ENCODE measurements at regions not wholly inside any gene's neighbourhood (a gene's known extent, or its start where the extent isn't known, plus 50 kb on each side); places are given as distances from the start of the nearest gene placed in this dataset.

GRCh38 chr17:71396711-71397110, 724.1 kb upstream of the SOX9 start:
- no peak for DNase-seq (ENCODE audit: low read depth)

- DNase-seq (ENCODE audit: low read depth), result no peak
These were observed 722.8 kb upstream of the SOX9 start for GRCh38 chr17:71398025-71398424.

DNA sequence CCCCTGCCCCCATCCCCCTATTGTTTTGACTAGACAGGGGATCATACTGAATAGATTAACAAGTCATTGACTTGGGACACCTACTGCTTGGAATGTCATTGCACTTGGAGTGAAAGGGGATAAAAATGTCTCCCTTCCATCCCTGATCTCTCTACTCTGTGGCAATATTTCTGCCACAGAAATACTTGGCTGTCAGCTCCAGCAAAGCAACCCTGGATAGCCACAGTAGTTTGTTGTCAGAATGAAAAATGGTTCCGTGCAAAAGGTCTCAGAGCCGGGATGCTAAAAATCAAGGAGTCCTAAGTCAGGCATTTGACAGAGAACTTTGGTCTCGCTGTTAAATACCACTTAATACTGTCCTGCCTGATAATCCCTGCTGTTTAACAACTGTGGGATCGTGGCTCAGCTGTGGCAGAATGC, 722.0 kb upstream of the SOX9 start:
- no peak for DNase-seq (ENCODE audit: low read depth)

DNA sequence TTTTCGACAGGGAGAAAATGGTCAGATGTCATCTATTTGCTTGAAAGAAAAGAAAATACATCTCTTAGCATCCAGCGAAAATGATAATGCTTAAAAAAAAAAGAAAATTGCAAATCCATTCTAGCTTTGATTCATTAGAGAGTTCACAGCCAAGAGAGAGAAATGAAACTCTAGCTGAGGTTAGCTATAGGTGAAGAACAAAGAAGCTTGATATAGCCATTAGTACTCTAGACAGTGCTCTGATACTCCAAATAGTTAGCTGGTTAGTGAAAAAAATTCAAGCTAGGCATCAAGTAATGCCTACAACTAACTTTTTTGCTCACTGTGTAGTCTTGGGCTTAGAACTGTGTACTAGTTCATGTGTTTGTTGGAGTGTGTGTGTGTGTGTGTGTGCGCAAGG, 721.6 kb upstream of the SOX9 start:
- no peak for DNase-seq (ENCODE audit: low read depth)

DNA sequence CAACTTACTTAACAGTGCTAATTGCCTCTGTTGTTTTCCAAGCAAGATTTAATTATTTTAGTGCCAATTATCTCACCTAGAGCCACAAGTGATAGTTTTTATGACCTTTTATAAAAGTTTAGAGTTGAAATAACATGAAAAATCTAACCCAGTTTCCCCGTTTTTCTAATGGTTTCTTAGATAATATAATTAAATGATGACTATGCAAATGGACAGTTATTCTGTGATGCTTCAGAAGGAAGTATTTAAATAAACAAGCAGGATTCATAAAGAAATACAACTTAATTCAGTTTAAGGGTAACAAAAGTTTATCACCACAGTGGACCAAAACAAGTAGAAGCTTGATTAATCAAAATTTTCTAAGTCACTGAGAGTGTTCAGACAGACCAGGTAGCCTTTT, 721.2 kb upstream of the SOX9 start:
- no peak for DNase-seq (ENCODE audit: low read depth)

- DNase-seq (ENCODE audit: low read depth), result no peak
These were observed 718.8 kb upstream of the SOX9 start for GRCh38 chr17:71402007-71402406.

DNA sequence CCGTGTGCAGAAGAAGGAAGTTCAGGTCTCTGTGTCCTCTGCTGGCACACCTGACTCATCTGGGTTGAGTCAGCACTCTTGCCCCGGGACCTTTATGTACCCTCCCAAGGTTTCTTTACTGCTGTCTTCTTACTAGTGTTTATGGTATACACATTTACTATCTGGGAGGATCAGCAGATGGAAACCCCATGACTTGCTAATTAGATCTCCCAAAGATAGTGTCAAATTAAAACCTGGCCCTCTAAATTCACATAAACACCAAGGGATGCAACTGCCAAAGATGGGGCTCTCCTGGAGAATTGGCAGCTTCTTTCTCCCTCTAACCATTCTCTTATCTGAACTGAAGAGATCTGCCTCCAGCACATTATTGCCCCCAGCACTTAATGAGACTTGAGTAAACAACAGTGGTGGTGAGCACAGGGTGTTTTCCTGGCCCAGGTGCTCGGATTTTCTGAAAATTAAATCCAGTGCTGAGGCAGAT, 718.1 kb upstream of the SOX9 start:
- no peak for DNase-seq (ENCODE audit: low read depth)

DNA sequence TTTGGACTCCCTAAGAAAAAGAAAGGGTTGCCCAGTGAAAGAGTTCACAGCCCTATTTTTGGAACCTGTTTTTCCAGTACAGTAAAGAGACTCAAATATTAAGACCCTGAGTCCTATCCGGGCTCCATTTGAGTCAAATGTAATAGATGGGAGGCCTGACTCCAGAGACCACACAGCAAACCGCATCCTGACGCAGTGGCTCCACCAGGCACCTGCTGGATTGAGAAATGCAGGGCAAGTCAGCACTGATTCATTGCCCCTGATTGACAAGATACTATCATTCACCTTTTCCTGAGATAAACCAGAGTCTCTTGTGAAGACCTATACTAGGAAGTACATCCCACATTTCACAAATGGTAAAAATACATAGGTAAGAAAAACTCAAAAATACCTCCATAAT, 715.7 kb upstream of the SOX9 start:
- DNase-seq (ENCODE audit: low read depth), result no peak

DNA sequence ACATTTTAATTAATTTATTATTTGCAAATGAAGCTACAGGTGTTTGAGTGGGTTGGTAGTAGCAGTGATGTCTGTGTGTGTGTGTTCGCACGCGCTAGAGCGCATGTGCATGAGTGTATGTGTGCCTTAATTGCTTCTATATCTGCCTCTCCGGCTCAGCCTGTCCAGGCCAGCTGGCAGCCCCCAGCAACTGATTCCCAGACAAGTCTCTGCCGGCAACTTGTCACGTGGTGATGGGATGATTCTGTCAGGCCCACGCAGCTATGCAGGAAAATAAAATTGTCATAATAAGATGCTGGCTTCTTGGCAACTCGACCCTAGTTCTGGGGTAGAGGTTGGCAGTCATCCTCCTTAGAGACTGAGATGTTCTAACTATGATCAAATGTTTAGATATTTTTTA, 712.8 kb upstream of the SOX9 start:
- DNase-seq (ENCODE audit: low read depth), result no peak

- DNase-seq (ENCODE audit: low read depth), result no peak
These were observed 711.7 kb upstream of the SOX9 start for GRCh38 chr17:71409137-71409536.

DNA sequence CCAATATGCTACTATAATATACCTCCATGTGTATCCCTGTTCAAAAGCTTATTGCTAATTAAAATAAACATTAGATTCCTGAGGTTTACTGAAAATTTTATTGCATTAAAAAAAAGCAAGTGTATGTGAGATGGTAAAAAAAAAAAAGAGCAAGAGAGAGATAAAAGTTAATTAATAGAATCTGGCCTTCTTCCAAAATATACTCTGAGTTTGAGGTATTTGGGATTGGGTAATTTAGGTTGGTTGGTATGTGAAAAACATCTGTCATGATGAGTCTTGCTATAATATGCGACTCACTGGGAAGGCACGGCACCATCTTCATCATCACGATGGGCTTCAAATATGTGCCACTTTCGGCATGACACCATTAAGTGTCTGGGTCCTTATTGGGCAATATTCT, 711.1 kb upstream of the SOX9 start:
- no peak for DNase-seq (ENCODE audit: low read depth)

- peak; percentile 94 for DNase-seq (ENCODE audit: low read depth)
These were observed 708.0 kb upstream of the SOX9 start for GRCh38 chr17:71412803-71413202.

GRCh38 chr17:71413935-71414334, 706.9 kb upstream of the SOX9 start:
- no peak for DNase-seq (ENCODE audit: low read depth)

GRCh38 chr17:71417142-71417541, 703.7 kb upstream of the SOX9 start:
- no peak for DNase-seq (ENCODE audit: low read depth)

DNA sequence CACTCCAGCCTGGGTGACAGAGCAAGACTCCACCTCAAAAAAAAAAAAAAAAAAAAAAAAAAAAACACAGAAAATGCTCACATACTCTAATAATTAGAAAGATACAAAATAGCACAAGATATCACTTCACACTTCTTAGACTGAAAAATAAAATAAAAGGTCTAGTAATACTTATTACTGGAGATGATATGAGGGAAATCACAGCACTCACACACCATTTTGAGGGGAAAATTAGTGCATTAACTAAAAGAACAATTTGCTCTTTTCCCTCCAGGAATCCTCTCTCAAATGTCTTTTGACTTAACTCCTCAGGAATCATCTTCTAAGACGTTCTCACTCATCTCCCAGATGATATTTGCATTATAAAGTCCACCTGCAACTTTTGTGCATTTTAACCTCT, 697.9 kb upstream of the SOX9 start:
- DNase-seq (ENCODE audit: low read depth), result no peak

- DNase-seq (ENCODE audit: low read depth), result no peak
These were observed 696.8 kb upstream of the SOX9 start for GRCh38 chr17:71423871-71424546.

GRCh38 chr17:71427801-71428200, 693.0 kb upstream of the SOX9 start:
- DNase-seq (ENCODE audit: low read depth), result no peak

- DNase-seq (ENCODE audit: low read depth), result no peak
These were observed 691.9 kb upstream of the SOX9 start for GRCh38 chr17:71428897-71429296.

DNA sequence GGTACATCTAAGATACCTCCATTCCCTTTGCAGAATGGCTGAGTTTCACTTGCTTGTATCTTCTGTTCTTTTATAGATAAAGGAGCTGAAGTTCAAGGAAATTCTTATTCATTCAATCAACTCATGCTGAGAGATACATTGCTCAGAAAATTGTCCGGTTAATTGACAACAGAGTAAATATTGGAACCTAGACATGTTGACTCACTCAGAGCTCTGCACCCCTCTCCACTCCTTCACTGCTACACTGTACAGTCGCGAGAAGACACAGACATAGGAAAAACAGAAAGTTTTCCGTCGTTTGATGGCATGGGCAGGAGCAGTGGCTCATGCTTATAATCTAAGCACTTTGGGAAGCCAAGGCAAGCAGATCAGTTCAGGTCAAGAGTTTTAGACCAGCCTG, 690.5 kb upstream of the SOX9 start:
- no peak for DNase-seq (ENCODE audit: low read depth)

DNA sequence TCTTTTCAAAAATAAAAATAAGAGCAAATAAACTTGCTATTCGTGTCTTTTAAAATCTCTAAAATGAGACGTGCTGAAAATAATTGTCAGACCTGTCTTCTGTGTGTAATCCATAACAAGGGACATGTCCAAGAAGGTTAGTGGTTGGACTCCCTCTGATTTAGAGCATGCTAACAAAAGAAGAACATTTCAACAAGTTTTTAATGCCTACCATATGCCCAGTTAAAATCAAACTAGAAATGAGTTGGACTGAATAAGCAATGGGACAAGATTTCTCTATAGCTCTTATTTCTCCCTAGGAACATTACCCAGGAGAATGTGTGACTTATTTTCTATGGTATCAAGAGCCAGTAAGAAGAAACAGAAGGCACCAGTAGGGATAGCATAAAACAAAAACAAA, 689.7 kb upstream of the SOX9 start:
- no peak for DNase-seq (ENCODE audit: low read depth)

GRCh38 chr17:71432378-71433315, 688.2 kb upstream of the SOX9 start:
- DNase-seq (ENCODE audit: low read depth), result no peak

DNA sequence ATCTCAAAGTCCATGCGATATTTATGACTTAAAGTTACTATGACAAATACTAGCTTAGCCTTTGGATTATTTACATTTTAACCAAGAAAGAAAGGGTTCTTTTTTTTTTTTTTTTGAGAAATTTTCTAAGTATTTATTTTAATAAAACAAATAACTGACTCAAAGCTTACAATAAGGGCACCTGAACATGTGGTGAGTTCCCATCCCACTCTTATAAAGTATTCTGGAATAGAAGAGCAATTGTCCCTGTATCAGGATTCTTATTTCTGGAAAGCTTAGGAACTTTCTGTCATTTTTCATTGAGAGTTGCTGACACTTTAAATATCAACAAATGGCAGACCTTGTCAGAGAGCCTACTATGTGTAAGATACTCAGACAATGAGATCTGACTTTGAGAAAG, 686.1 kb upstream of the SOX9 start:
- DNase-seq (ENCODE audit: low read depth), result no peak

- DNase-seq (ENCODE audit: low read depth), result no peak
These were observed 684.3 kb upstream of the SOX9 start for GRCh38 chr17:71436479-71436878.
